SK-N-MC (cell line): ENCODE measurements at regions not wholly inside any gene's neighbourhood (a gene's known extent, or its start where the extent isn't known, plus 50 kb on each side); places are given as distances from the start of the nearest gene placed in this dataset.

Experiments
- DNase-seq: peaks from one replicate; pipeline ENCODE4 v3.0.0-alpha.2; 2011; ENCODE audit warnings: low read depth, low spot score
- H3K27ac ChIP-seq: fragments of 200-600 bp; sonication (generic); 2 replicates; pipeline ENCODE4 v1.5.1; 2016; ENCODE audit warnings: mixed run types
- H3K36me3 ChIP-seq: fragments of 200-600 bp; sonication (generic); 2 replicates; pipeline ENCODE4 v1.6.1; 2017; ENCODE audit warnings: antibody characterized with exemption, low read length, mixed read lengths; ENCODE audit not compliant: insufficient read depth
- H3K4me3 ChIP-seq: fragments of 200-600 bp; sonication (generic); 2 replicates; pipeline ENCODE4 v1.5.1; 2016
- H3K9ac ChIP-seq: fragments of 200-600 bp; sonication (generic); 2 replicates; pipeline ENCODE4 v1.8.0; 2017; ENCODE audit warnings: mixed run types, mixed read lengths; ENCODE audit not compliant: insufficient read length
- H3K9me3 ChIP-seq: fragments of 200-600 bp; sonication (generic); 2 replicates; pipeline ENCODE4 v1.6.1; 2017; ENCODE audit warnings: low read depth, mild to moderate bottlenecking, antibody characterized with exemption, low read length, moderate library complexity, mixed read lengths
- EZH2 ChIP-seq: fragments of 200-600 bp; sonication (generic); IDR thresholded peaks from one replicate; pipeline ENCODE4 v1.6.1; 2017; ENCODE audit warnings: antibody characterized with exemption
- FOXP2 ChIP-seq: optimal IDR thresholded peaks from 2 replicates; pipeline ENCODE3; 2011; ENCODE audit warnings: mild to moderate bottlenecking, moderate library complexity; ENCODE audit not compliant: insufficient read depth; ENCODE audit errors: extremely low read length, control extremely low read depth
- POLR2AphosphoS5 ChIP-seq: IDR thresholded peaks from 2 replicates; pipeline ENCODE4 v1.6.1; 2012; ENCODE audit warnings: mild to moderate bottlenecking, low read depth, low read length, borderline replicate concordance

DNA sequence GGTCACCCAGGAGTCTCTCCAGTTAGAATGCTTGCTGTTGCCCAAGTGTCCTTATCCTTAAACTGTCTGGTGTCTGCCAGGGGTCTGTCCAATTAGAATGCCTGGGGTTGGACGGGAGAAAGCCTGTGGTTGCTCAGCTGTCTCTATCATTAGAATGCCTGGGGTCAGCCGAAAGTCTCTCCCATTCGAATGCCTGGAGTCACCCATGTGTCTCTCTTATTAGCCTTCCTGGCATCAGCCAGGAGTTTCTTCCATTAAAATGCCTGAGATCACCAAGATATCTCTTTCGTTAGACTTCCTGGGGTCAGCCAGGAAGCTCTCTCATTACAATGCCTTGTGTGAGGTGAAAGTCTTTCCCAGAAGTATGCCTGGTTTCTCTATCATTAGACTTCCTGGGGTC is 1521.0 kb downstream of the UQCRFS1 start:
- Histone ChIP-seq H3K27ac (no peak overlapping the region), H3K36me3 (no peaks in the 10 kb centered on the region), H3K9ac (no peak overlapping the region), H3K9me3 (no peaks in the 10 kb centered on the region), H3K4me3 (no peak overlapping the region)
- DNase-seq: no peak
- TF ChIP-seq FOXP2 (no peak), POLR2AphosphoS5 (no peak), EZH2 (no peak)

- no peak overlapping the region for H3K27ac ChIP-seq
- TF ChIP-seq FOXP2: no peak
- TF ChIP-seq EZH2: no peak
- TF ChIP-seq POLR2AphosphoS5: no peak
- no peaks in the 10 kb centered on the region for H3K36me3 ChIP-seq
- H3K9ac ChIP-seq: no peak overlapping the region
- H3K9me3 ChIP-seq: no peaks in the 10 kb centered on the region
- DNase-seq: no peak
- no peak overlapping the region for H3K4me3 ChIP-seq
Measured at GRCh38 chr19:27689734-27690241, 1523.2 kb downstream of the UQCRFS1 start.

- Histone ChIP-seq H3K4me3 (no peak overlapping the region), H3K9ac (no peak overlapping the region), H3K36me3 (no peaks in the 10 kb centered on the region), H3K27ac (no peak overlapping the region), H3K9me3 (no peaks in the 10 kb centered on the region)
- no peak for DNase-seq
- TF ChIP-seq FOXP2 (no peak), EZH2 (no peak), POLR2AphosphoS5 (no peak)
Measured at GRCh38 chr19:27684293-27684692, 1528.7 kb downstream of the UQCRFS1 start.

GRCh38 chr19:27681972-27682371 is 1531.0 kb downstream of the UQCRFS1 start:
- no peak overlapping the region for H3K9ac ChIP-seq
- H3K4me3 ChIP-seq: no peak overlapping the region
- no peak for TF ChIP-seq FOXP2
- DNase-seq: no peak
- H3K27ac ChIP-seq: no peak overlapping the region
- no peaks in the 10 kb centered on the region for H3K36me3 ChIP-seq
- no peaks in the 10 kb centered on the region for H3K9me3 ChIP-seq

DNA sequence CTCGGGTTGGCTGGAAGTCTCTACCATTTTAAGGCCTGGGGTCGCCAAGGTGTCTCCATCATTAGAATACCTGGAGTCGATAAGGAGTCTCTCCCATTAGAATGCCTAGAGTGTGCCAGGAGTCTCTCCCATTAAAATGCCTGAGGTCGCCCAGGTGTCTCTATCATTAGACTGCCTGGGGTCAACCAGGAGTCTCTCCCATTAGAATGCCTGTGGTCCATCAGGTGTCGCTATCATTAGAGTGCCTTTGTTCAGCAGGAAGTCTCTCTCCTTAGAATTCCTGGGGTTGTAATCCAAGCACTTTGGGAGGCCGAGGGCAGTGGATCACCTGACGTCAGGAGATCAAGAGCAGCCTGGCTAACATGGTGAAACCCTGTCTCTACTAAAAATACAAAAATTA is 1533.0 kb downstream of the UQCRFS1 start:
- Histone ChIP-seq H3K4me3 (no peak overlapping the region), H3K9me3 (no peaks in the 10 kb centered on the region), H3K9ac (no peak overlapping the region), H3K36me3 (no peaks in the 10 kb centered on the region), H3K27ac (no peak overlapping the region)
- TF ChIP-seq POLR2AphosphoS5 (no peak), EZH2 (no peak), FOXP2 (no peak)
- DNase-seq: no peak

- no peak overlapping the region for H3K4me3 ChIP-seq
- H3K9ac ChIP-seq: no peak overlapping the region
- no peak overlapping the region for H3K27ac ChIP-seq
- no peaks in the 10 kb centered on the region for H3K36me3 ChIP-seq
- no peak for TF ChIP-seq POLR2AphosphoS5
- no peak for TF ChIP-seq FOXP2
- no peak for TF ChIP-seq EZH2
- no peak for DNase-seq
- H3K9me3 ChIP-seq: no peaks in the 10 kb centered on the region
Measured at GRCh38 chr19:27679399-27679798, 1533.6 kb downstream of the UQCRFS1 start.

- no peak for DNase-seq
- no peak overlapping the region for H3K9ac ChIP-seq
- H3K27ac ChIP-seq: no peak overlapping the region
- TF ChIP-seq EZH2 (no peak), FOXP2 (no peak), POLR2AphosphoS5 (no peak)
- H3K36me3 ChIP-seq: no peaks in the 10 kb centered on the region
- no peaks in the 10 kb centered on the region for H3K9me3 ChIP-seq
- H3K4me3 ChIP-seq: no peak overlapping the region
Measured at GRCh38 chr19:27676877-27677276, 1536.1 kb downstream of the UQCRFS1 start.

- H3K9me3 ChIP-seq: no peaks in the 10 kb centered on the region
Measured at GRCh38 chr19:27676334-27676733, 1536.6 kb downstream of the UQCRFS1 start.

DNA sequence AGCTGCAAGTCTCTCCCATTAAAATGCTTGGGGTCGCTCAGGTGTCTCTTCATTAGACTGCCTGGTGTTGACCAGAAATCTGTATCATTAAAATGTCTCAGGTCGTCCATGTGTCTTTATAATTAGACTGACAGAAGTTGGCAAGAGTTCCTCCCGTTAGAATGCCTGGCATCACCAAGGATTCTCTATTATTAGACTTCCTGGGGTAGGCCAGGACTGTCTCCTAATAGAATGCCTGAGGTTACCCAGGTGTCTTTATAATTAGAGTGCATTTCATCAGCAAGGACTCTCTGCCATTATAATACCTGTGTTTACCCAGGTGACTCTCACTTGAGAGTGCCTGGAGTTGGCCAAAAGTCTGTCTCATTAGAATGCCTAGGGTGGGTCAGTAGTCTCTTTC is 1537.2 kb downstream of the UQCRFS1 start:
- no peak overlapping the region for H3K9ac ChIP-seq
- TF ChIP-seq FOXP2 (no peak), POLR2AphosphoS5 (no peak), EZH2 (no peak)
- no peak overlapping the region for H3K4me3 ChIP-seq
- H3K36me3 ChIP-seq: no peaks in the 10 kb centered on the region
- no peaks in the 10 kb centered on the region for H3K9me3 ChIP-seq
- DNase-seq: no peak
- H3K27ac ChIP-seq: no peak overlapping the region

More at GRCh38 chr19:27676334-27676733, 1536.6 kb downstream of the UQCRFS1 start:
- H3K4me3 ChIP-seq: no peak overlapping the region
- DNase-seq: no peak
- H3K36me3 ChIP-seq: no peaks in the 10 kb centered on the region
- no peak overlapping the region for H3K9ac ChIP-seq
- no peak for TF ChIP-seq POLR2AphosphoS5
- no peak for TF ChIP-seq FOXP2
- TF ChIP-seq EZH2: no peak
- H3K27ac ChIP-seq: no peak overlapping the region
